HL-60 (cell line): ENCODE measurements at regions not wholly inside any gene's neighbourhood (a gene's known extent, or its start where the extent isn't known, plus 50 kb on each side); places are given as distances from the start of the nearest gene placed in this dataset.

ENCODE experiments used
- DNase-seq, 2 experiments: peaks; one replicate each; pipeline ENCODE4 v3.0.0-alpha.2; 2010 to 2020; ENCODE audit warnings: low read depth in 1 of 2, low spot score in 1 of 2
- H3K27ac ChIP-seq: fragments of 250-450 bp; sonication (Bioruptor Pico); replicated peaks from 2 replicates; pipeline ENCODE4 v1.5.1; 2020; ENCODE audit warnings: mild to moderate bottlenecking, moderate library complexity
- H3K27me3 ChIP-seq: fragments of 250-450 bp; sonication (Bioruptor Pico); 2 replicates; pipeline ENCODE4 v1.5.1; 2021; ENCODE audit warnings: mild to moderate bottlenecking, moderate library complexity; ENCODE audit not compliant: insufficient read depth, poor library complexity, severe bottlenecking
- H3K4me3 ChIP-seq: replicated peaks from 2 replicates; pipeline ENCODE4 v1.5.1; 2011; ENCODE audit warnings: mild to moderate bottlenecking, control low read depth, low read length; ENCODE audit not compliant: insufficient read depth
- CTCF ChIP-seq: IDR thresholded peaks from one replicate; pipeline ENCODE4 v1.5.1; 2011; ENCODE audit warnings: low read length, control low read depth, inconsistent platforms; ENCODE audit not compliant: insufficient read depth
- GABPA ChIP-seq: IDR thresholded peaks from 2 replicates; pipeline ENCODE4 v1.6.1; 2012; ENCODE audit warnings: low read depth
- POLR2AphosphoS5 ChIP-seq: IDR thresholded peaks from 2 replicates; pipeline ENCODE4 v1.6.1; 2012; ENCODE audit warnings: low read depth
- REST ChIP-seq: IDR thresholded peaks from 2 replicates; pipeline ENCODE4 v1.6.1; 2012; ENCODE audit warnings: low read depth; ENCODE audit not compliant: insufficient replicate concordance
- SPI1 ChIP-seq: IDR thresholded peaks from 2 replicates; pipeline ENCODE4 v1.6.1; 2012; ENCODE audit warnings: low read depth, mild to moderate bottlenecking, borderline replicate concordance

GRCh38 chr10:35906155-35906554, 264.1 kb upstream of the FZD8 start:
- H3K4me3 ChIP-seq: no peak overlapping the region

GRCh38 chr10:35903021-35903420, 260.9 kb upstream of the FZD8 start:
- Histone ChIP-seq H3K4me3 (no peak overlapping the region), H3K27me3 (no peaks in the 10 kb centered on the region), H3K27ac (no peak overlapping the region)
- DNase-seq: no peak
- TF ChIP-seq CTCF (no peak), SPI1 (no peak)

More at GRCh38 chr10:35906155-35906554, 264.1 kb upstream of the FZD8 start:
- no peak for DNase-seq
- Histone ChIP-seq H3K27me3 (no peaks in the 10 kb centered on the region), H3K27ac (no peak overlapping the region)
- TF ChIP-seq SPI1: no peak
- TF ChIP-seq REST: no peak
- no peak for TF ChIP-seq GABPA
- TF ChIP-seq POLR2AphosphoS5: no peak
- no peak for TF ChIP-seq CTCF

GRCh38 chr10:35898716-35899440, 256.8 kb upstream of the FZD8 start:
- TF ChIP-seq REST (no peak), POLR2AphosphoS5 (no peak), CTCF (no peak), GABPA (no peak), SPI1 (no peak)
- DNase-seq: no peak
- no peak overlapping the region for H3K4me3 ChIP-seq
- H3K27me3 ChIP-seq: no peaks in the 10 kb centered on the region
- H3K27ac ChIP-seq: no peak overlapping the region

DNA sequence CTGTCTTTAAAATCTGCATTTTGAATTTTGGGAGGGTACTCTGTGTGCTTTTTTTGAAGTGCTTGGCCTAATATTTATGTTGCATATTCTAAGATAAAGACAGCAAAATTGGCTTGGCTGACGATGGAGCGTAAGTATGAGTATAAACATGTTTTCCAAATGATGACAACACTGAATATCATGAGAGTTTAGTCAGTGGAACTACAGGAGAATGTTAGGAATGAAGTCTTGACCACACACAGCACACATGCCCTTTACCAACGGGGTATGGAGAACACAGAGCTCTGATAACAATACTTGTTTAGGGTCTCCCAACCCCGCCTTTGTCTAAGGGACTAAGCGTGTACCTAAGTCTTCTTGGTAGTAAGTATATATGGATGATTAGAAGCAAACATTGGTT, 253.9 kb upstream of the FZD8 start:
- no peak for DNase-seq
- Histone ChIP-seq H3K4me3 (no peak overlapping the region), H3K27ac (no peak overlapping the region), H3K27me3 (no peaks in the 10 kb centered on the region)
- TF ChIP-seq POLR2AphosphoS5 (no peak), REST (no peak), SPI1 (no peak), GABPA (no peak), CTCF (no peak)
